Heart left ventricle (tissue), 16 donors: ENCODE measurements at regions not wholly inside any gene's neighbourhood (a gene's known extent, or its start where the extent isn't known, plus 50 kb on each side); places are given as distances from the start of the nearest gene placed in this dataset.
"Not testable (repeated sequence)": the region's sequence is repeated elsewhere in the genome, so short reads cannot be mapped to it uniquely, and the experiment has no call there.

ENCODE experiments used
- ATAC-seq, 4 donors: fragments of 200-7000 bp; cut with Tn5 transposase; one replicate each; pipeline ENCODE4 v1.9.1; 2020 to 2022; ENCODE audit warnings: moderate library complexity in 4 of 4, mild to moderate bottlenecking in 3 of 4, moderate number of reproducible peaks in 1 of 4
- DNase-seq, 5 donors: peaks; one replicate each; pipeline ENCODE4 v3.0.0-alpha.2; 2020
- H3K27ac ChIP-seq, 12 donors: fragments of 200-600 bp; sonication (generic) in 4 of 12; one replicate each; pipeline versions ENCODE4 v1.5.0 to v1.8.0; 2016 to 2022; ENCODE audit warnings: mild to moderate bottlenecking in 2 of 12
- H3K27me3 ChIP-seq, 9 donors: fragments of 200-600 bp; sonication (generic) in 2 of 9; one replicate each; pipeline versions ENCODE4 v1.5.1 to v1.8.0; 2016 to 2022; ENCODE audit warnings: mild to moderate bottlenecking in 3 of 9
- H3K36me3 ChIP-seq, 9 donors: fragments of 200-600 bp; sonication (generic) in 2 of 9; one replicate each; pipeline versions ENCODE4 v1.5.0 to v1.8.0; 2018 to 2022; ENCODE audit warnings: mild to moderate bottlenecking in 2 of 9
- H3K4me1 ChIP-seq, 12 donors: fragments of 200-600 bp; sonication (generic) in 4 of 12; one replicate each; pipeline versions ENCODE4 v1.5.0 to v1.8.0; 2016 to 2022; ENCODE audit warnings: mild to moderate bottlenecking in 3 of 12
- H3K4me3 ChIP-seq, 12 donors: fragments of 200-600 bp; sonication (generic) in 4 of 12; one replicate each; pipeline versions ENCODE4 v1.5.0 to v1.8.0; 2017 to 2022; ENCODE audit warnings: mild to moderate bottlenecking in 9 of 12, moderate library complexity in 4 of 12
- H3K9me3 ChIP-seq, 12 donors: fragments of 200-600 bp; sonication (generic) in 4 of 12; one replicate each; pipeline versions ENCODE4 v1.5.0 to v1.8.0; 2016 to 2022; ENCODE audit warnings: mild to moderate bottlenecking in 1 of 12
- CTCF ChIP-seq, 12 donors: fragments of 200-600 bp; sonication (generic) in 4 of 12; IDR thresholded peaks; one replicate each; pipeline versions ENCODE4 v1.5.0 to v1.8.0; 2018 to 2022; ENCODE audit warnings: antibody characterized with exemption in 12 of 12, mild to moderate bottlenecking in 5 of 12
- POLR2A ChIP-seq, 2 donors: fragments of 450-650 bp; IDR thresholded peaks; one replicate each; pipeline ENCODE4 v1.6.1; 2017; ENCODE audit warnings: antibody characterized with exemption in 2 of 2, mild to moderate bottlenecking in 2 of 2, moderate library complexity in 2 of 2
- WGBS, 4 donors: extraction: QIAGEN DNeasy Blood & Tissue Kit in 2 of 4; methylation state at CpG; one replicate each; pipeline versions ENCODE4 v1.1.5 to v1.1.7; 2013 to 2018; 5-methylcytosine and 5-hydroxymethylcytosine counted together
- intact Hi-C, 10 donors: fragments of 100-400 bp; cut with DNase I; formaldehyde crosslinking; loops; one replicate each; pipeline versions ENCODE4 v1.11.1 to v1.14.2; 2022
- donor health status: ischemic (EF 13 %, LVEDD 7.1; RV severe dilation, severe dysfunction).
- donor health status: healthy with polysubstance abuse.
- donor health status: DM: no; HTN: yes; CAD: no.
- donor health status: DM: no; HTN: no; CAD: no.
- donor health status: ischemic (EF 25% LVEDD 6.9; RV normal size, moderate dysfunction).
- donor health status: ischemic (EF 25% LVEDD 5.7; RV mildly dilated, moderate dysfunction).
- donor health status: healthy.
- donor health status: DM: yes; HTN: yes; CAD: no.
- donor health status: ischemic (EF 35%, LVEDD 5.7; RV mildly dilated, moderate dysfunction).
- donor health status: nonischemic (EF 11% LVEDD 7.7; RV severe dilation, severe dysfunction).
- donor health status: DM: yes; HTN: yes; CAD: no.
- donor health status: PGD.
- donor health status: ischemic (EF 29% LVEDD 5.4; RV normal size, mild dysfunction).
- donor health status: nonischemic (EF 23%, LVEDD 6.1; RV moderate dilation, normal function).

GRCh38 chr14:37824939-37825712, 229.7 kb downstream of the TTC6 start:
- Histone ChIP-seq H3K36me3 (no peaks in the 10 kb centered on the region), H3K4me1 (no peaks in the 10 kb centered on the region), H3K27ac (no peak overlapping the region), H3K9me3 (peaks cover 0 to 12% (median 3%) of the 10 kb centered on the region in 12 donors), H3K27me3 (no peaks in the 10 kb centered on the region), H3K4me3 (no peak overlapping the region)
- no peak for TF ChIP-seq POLR2A (IDR thresholded peaks at IDR 0.05)
- TF ChIP-seq CTCF (IDR thresholded peaks at IDR 0.05): no peak
- 48 to 58% (median 53%) methylated on average over 3 of the region's 3 CpGs for WGBS, 4 donors
- intact Hi-C loops: no loop called here
- DNase-seq: no peak
- no peak for ATAC-seq

GRCh38 chr14:37826869-37827268, 231.4 kb downstream of the TTC6 start:
- DNase-seq: no peak
- Histone ChIP-seq H3K36me3 (no peaks in the 10 kb centered on the region), H3K9me3 (peaks cover 0 to 29% (median 7%) of the 10 kb centered on the region in 12 donors), H3K4me3 (no peak overlapping the region), H3K27me3 (no peaks in the 10 kb centered on the region), H3K4me1 (no peaks in the 10 kb centered on the region), H3K27ac (no peak overlapping the region)
- TF ChIP-seq CTCF (IDR thresholded peaks at IDR 0.05) (no peak), POLR2A (IDR thresholded peaks at IDR 0.05) (no peak)
- WGBS, 4 donors: 30 to 51% (median 46%) methylated on average over 1 of the region's 1 CpG
- intact Hi-C loops: no loop called here
- no peak for ATAC-seq

GRCh38 chr14:37830271-37830670, 234.8 kb downstream of the TTC6 start:
- Histone ChIP-seq H3K9me3 (peaks cover 0 to 53% (median 21%) of the 10 kb centered on the region in 12 donors), H3K4me1 (no peaks in the 10 kb centered on the region), H3K4me3 (no peak overlapping the region), H3K36me3 (no peaks in the 10 kb centered on the region), H3K27ac (no peak overlapping the region), H3K27me3 (no peaks in the 10 kb centered on the region)
- intact Hi-C loops: no loop called here
- DNase-seq (no peak), ATAC-seq (no peak)
- TF ChIP-seq CTCF (IDR thresholded peaks at IDR 0.05): no peak
- TF ChIP-seq POLR2A (IDR thresholded peaks at IDR 0.05): no peak

- H3K27ac ChIP-seq: no peak overlapping the region
- WGBS, 4 donors: 35 to 47% (median 41%) methylated on average over 1 of the region's 1 CpG
- no peak overlapping the region for H3K4me3 ChIP-seq
- ATAC-seq (no peak), DNase-seq (no peak)
- no peaks in the 10 kb centered on the region for H3K4me1 ChIP-seq
- TF ChIP-seq CTCF (IDR thresholded peaks at IDR 0.05) (no peak), POLR2A (IDR thresholded peaks at IDR 0.05) (no peak)
- intact Hi-C loops: no loop called here
- H3K9me3 ChIP-seq: peaks cover 0 to 65% (median 28%) of the 10 kb centered on the region in 12 donors
- no peaks in the 10 kb centered on the region for H3K36me3 ChIP-seq
- no peaks in the 10 kb centered on the region for H3K27me3 ChIP-seq
Measured at GRCh38 chr14:37834275-37834674, 238.8 kb downstream of the TTC6 start.

GRCh38 chr14:37838778-37839177, 243.3 kb downstream of the TTC6 start:
- peaks cover 0 to 32% (median 15%) of the 10 kb centered on the region in 12 donors for H3K9me3 ChIP-seq
- H3K27ac ChIP-seq, H3K4me3 ChIP-seq, H3K4me1 ChIP-seq, DNase-seq, intact Hi-C loops, H3K36me3 ChIP-seq, H3K27me3 ChIP-seq, ATAC-seq: not testable (repeated sequence)
- WGBS, 4 donors: 66 to 78% (median 69%) methylated on average over 5 of the region's 5 CpGs

GRCh38 chr14:37841039-37841438, 245.6 kb downstream of the TTC6 start:
- 74 to 78% (median 75%) methylated on average over 4 of the region's 4 CpGs for WGBS, 4 donors
- H3K4me3 ChIP-seq, H3K4me1 ChIP-seq, H3K27ac ChIP-seq, ATAC-seq, H3K36me3 ChIP-seq, DNase-seq, intact Hi-C loops, H3K27me3 ChIP-seq: not testable (repeated sequence)
- H3K9me3 ChIP-seq: peaks cover 0 to 12% (median 0%) of the 10 kb centered on the region in 12 donors
